ENCODE measurements at regions not wholly inside any gene's neighbourhood (a gene's known extent, or its start where the extent isn't known, plus 50 kb on each side); places are given as distances from the start of the nearest gene placed in this dataset.

GRCh38 chr1:56413671-56414199 lies 165.6 kb downstream of the PLPP3 start (continued):
- TF ChIP-seq ZNF839 (CRISPR knock-in tag; IDR thresholded peaks at IDR 0.05; ENCODE audit: borderline replicate concordance) (no peak), ZNF550 (CRISPR knock-in tag; IDR thresholded peaks at IDR 0.05; ENCODE audit: borderline replicate concordance) (no peak), SALL1 (CRISPR knock-in tag; IDR thresholded peaks at IDR 0.05) (peak; percentile 83), IRF9 (CRISPR knock-in tag; IDR thresholded peaks at IDR 0.05; ENCODE audit: borderline replicate concordance) (no peak), ZNF709 (CRISPR knock-in tag; IDR thresholded peaks at IDR 0.05) (no peak), ZNF816 (CRISPR knock-in tag; IDR thresholded peaks at IDR 0.05; ENCODE audit: borderline replicate concordance) (no peak), SUZ12 (IDR thresholded peaks at IDR 0.05; ENCODE audit: low read depth, low read length) (no peak), KLF13 (CRISPR knock-in tag; IDR thresholded peaks at IDR 0.05) (no peak), ZNF703 (CRISPR knock-in tag; IDR thresholded peaks at IDR 0.05; ENCODE audit: borderline replicate concordance) (no peak), ZNF263 (CRISPR knock-in tag; IDR thresholded peaks at IDR 0.05) (no peak), ZNF350 (CRISPR knock-in tag; IDR thresholded peaks at IDR 0.05; ENCODE audit: borderline replicate concordance, low read depth) (peak; percentile 47; the same call in 1 of the 2 replicates), RXRB (CRISPR knock-in tag; IDR thresholded peaks at IDR 0.05; ENCODE audit: borderline replicate concordance) (peak; percentile 44), FOXA3 (CRISPR knock-in tag; IDR thresholded peaks at IDR 0.05) (peak; percentile 52), SIN3A (IDR thresholded peaks at IDR 0.05; ENCODE audit: borderline replicate concordance, low read depth, low read length) (no peak), ZSCAN21 (CRISPR knock-in tag; IDR thresholded peaks at IDR 0.05; ENCODE audit: borderline replicate concordance) (no peak), ARNT (IDR thresholded peaks at IDR 0.05) (no peak), ZEB1 (IDR thresholded peaks at IDR 0.05; ENCODE audit: insufficient replicate concordance, low read depth) (no peak), NCOA2 (CRISPR knock-in tag; IDR thresholded peaks at IDR 0.05) (peak; percentile 59; the same call in 1 of the 2 replicates), UBTF (CRISPR knock-in tag; IDR thresholded peaks at IDR 0.05) (0 out of 2 replicates have a peak, but pooled peaks have one; percentile 25), SNRNP70 (IDR thresholded peaks at IDR 0.05; ENCODE audit: low read depth, low read length) (no peak), GLMP (CRISPR knock-in tag; IDR thresholded peaks at IDR 0.05; ENCODE audit: borderline replicate concordance) (no peak), PTBP1 (IDR thresholded peaks at IDR 0.05; ENCODE audit: low read depth, low read length, poor library complexity, severe bottlenecking) (no peak), XBP1 (CRISPR knock-in tag; IDR thresholded peaks at IDR 0.05) (no peak), ARID3A (IDR thresholded peaks at IDR 0.05; ENCODE audit: low read depth, low read length) (no peak), ZNF430 (CRISPR knock-in tag; IDR thresholded peaks at IDR 0.05) (no peak), RFX5 (IDR thresholded peaks at IDR 0.05; ENCODE audit: low read depth, low read length) (no peak)
